ENCODE measurements at regions not wholly inside any gene's neighbourhood (a gene's known extent, or its start where the extent isn't known, plus 50 kb on each side); places are given as distances from the start of the nearest gene placed in this dataset.
"Not testable (repeated sequence)": the region's sequence is repeated elsewhere in the genome, so short reads cannot be mapped to it uniquely, and the experiment has no call there.

DNA sequence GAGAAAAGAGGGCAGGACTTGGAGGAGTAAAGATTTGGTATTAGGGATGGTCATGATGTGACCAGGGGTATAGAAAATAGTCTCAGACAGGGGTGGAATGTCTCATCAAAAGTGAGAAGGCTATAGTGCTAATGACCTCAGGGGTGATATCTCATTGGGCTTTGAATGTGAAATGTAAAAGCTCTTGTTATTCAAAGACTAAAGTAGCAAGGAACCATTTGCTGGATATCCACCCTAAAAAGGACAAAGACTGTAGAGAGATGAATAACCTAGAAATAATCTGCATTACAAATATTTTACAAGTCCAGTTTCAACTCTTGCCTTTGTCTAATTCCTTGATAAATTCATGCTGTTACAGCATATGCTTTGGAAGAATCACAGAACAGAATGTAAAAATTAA is 224.4 kb downstream of the ICOS start:
- Histone ChIP-seq H3K4me1 (ENCODE audit: control insufficient read depth, extremely low read depth, insufficient read depth, low read length) (no peaks in the 10 kb centered on the region), H3K4me3 (replicated peaks in 1 of 4; ENCODE audit: control extremely low read depth in 1 of 4, insufficient read depth in 1 of 4, low read depth in 3 of 4, low read length in 4 of 4) (no peak overlapping the region), H3K36me3 (ENCODE audit: control insufficient read depth, insufficient read depth, low read length) (no peaks in the 10 kb centered on the region), H4K20me1 (ENCODE audit: control insufficient read depth, extremely low read depth, insufficient read depth, low read length) (no peaks in the 10 kb centered on the region), H3K9ac (ENCODE audit: insufficient read depth, low read length) (no peak overlapping the region), H3K27ac (ENCODE audit: insufficient read depth, low read length) (no peak overlapping the region), H3K4me2 (ENCODE audit: extremely low read depth, insufficient read depth, low read length) (no peak overlapping the region), H3K79me2 (ENCODE audit: control insufficient read depth, insufficient read depth, low read length) (no peaks in the 10 kb centered on the region), H3K9me3 (ENCODE audit: control insufficient read depth, insufficient read depth, low read depth, low read length) (no peaks in the 10 kb centered on the region), H2AFZ (ENCODE audit: low read length) (no peak overlapping the region), H3K27me3 (ENCODE audit: control insufficient read depth, insufficient read depth, low read length) (no peaks in the 10 kb centered on the region)
- no peak for DNase-seq (ENCODE audit: low read depth in 2 of 2)
- TF ChIP-seq, protein P1, sequence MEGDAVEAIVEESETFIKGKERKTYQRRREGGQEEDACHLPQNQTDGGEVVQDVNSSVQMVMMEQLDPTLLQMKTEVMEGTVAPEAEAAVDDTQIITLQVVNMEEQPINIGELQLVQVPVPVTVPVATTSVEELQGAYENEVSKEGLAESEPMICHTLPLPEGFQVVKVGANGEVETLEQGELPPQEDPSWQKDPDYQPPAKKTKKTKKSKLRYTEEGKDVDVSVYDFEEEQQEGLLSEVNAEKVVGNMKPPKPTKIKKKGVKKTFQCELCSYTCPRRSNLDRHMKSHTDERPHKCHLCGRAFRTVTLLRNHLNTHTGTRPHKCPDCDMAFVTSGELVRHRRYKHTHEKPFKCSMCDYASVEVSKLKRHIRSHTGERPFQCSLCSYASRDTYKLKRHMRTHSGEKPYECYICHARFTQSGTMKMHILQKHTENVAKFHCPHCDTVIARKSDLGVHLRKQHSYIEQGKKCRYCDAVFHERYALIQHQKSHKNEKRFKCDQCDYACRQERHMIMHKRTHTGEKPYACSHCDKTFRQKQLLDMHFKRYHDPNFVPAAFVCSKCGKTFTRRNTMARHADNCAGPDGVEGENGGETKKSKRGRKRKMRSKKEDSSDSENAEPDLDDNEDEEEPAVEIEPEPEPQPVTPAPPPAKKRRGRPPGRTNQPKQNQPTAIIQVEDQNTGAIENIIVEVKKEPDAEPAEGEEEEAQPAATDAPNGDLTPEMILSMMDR (conservative IDR thresholded peaks at IDR 0.05 in 1 of 2, IDR thresholded peaks at IDR 0.05 in 1 of 2; ENCODE audit: low read depth in 1 of 2, low read length in 2 of 2) = no peak
- no peak for TF ChIP-seq EZH2 (IDR thresholded peaks at IDR 0.05; ENCODE audit: low read length, missing control alignments)

DNA sequence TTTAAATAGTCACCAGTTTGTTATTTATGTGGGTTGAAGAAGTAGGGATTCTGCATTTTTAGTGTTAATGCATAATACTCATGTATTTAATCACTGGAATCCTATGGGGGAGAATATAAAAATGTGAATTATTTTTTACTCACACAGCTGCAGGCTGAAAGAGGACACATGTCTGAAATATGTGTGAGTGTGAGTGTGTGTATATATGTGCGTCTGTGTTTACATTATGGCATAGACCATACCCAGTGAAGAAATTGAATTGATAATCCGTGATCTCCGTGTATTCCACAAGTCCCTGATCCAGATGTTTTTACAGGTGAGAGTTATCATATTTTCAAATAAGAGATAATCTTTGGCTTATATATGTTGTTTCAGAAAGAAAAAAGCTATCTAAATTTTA is 225.3 kb downstream of the ICOS start:
- H3K27ac ChIP-seq (ENCODE audit: insufficient read depth, low read length) = no peak overlapping the region
- no peak overlapping the region for H3K4me2 ChIP-seq (ENCODE audit: extremely low read depth, insufficient read depth, low read length)
- no peaks in the 10 kb centered on the region for H3K79me2 ChIP-seq (ENCODE audit: control insufficient read depth, insufficient read depth, low read length)
- no peaks in the 10 kb centered on the region for H3K27me3 ChIP-seq (ENCODE audit: control insufficient read depth, insufficient read depth, low read length)
- no peak overlapping the region for H2AFZ ChIP-seq (ENCODE audit: low read length)
- TF ChIP-seq EZH2 (IDR thresholded peaks at IDR 0.05; ENCODE audit: low read length, missing control alignments) = no peak
- TF ChIP-seq, protein P1 (conservative IDR thresholded peaks at IDR 0.05 in 1 of 2, IDR thresholded peaks at IDR 0.05 in 1 of 2; ENCODE audit: low read depth in 1 of 2, low read length in 2 of 2) = no peak
- H4K20me1 ChIP-seq (ENCODE audit: control insufficient read depth, extremely low read depth, insufficient read depth, low read length) = no peaks in the 10 kb centered on the region
- no peaks in the 10 kb centered on the region for H3K4me1 ChIP-seq (ENCODE audit: control insufficient read depth, extremely low read depth, insufficient read depth, low read length)
- no peak overlapping the region for H3K9ac ChIP-seq (ENCODE audit: insufficient read depth, low read length)
- H3K36me3 ChIP-seq (ENCODE audit: control insufficient read depth, insufficient read depth, low read length) = no peaks in the 10 kb centered on the region
- no peaks in the 10 kb centered on the region for H3K9me3 ChIP-seq (ENCODE audit: control insufficient read depth, insufficient read depth, low read depth, low read length)
- no peak overlapping the region for H3K4me3 ChIP-seq (replicated peaks in 1 of 4; ENCODE audit: control extremely low read depth in 1 of 4, insufficient read depth in 1 of 4, low read depth in 3 of 4, low read length in 4 of 4)
- DNase-seq (ENCODE audit: low read depth in 2 of 2) = no peak

DNA sequence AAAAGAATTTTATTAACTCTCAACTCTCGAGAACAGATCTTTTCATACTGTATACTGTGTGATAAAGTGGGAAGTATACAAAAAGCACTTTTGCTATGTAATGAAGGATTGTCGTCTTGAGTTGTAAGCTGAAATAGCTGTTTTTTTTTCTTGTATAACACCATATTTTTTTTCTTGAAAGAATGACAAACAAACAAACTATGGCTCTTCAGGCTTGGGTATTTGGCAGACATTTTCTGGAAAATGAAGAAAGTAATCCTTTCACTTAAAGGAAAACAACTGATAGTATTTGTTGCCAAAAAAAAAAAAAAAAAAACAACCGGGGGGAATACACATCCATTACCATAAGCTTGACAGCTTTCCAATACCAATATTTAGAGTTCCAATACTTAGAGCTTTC is 230.4 kb downstream of the ICOS start:
- H3K4me2 ChIP-seq (ENCODE audit: extremely low read depth, insufficient read depth, low read length) = no peak overlapping the region
- no peaks in the 10 kb centered on the region for H3K36me3 ChIP-seq (ENCODE audit: control insufficient read depth, insufficient read depth, low read length)
- H3K27ac ChIP-seq (ENCODE audit: insufficient read depth, low read length) = no peak overlapping the region
- no peaks in the 10 kb centered on the region for H3K27me3 ChIP-seq (ENCODE audit: control insufficient read depth, insufficient read depth, low read length)
- H3K79me2 ChIP-seq (ENCODE audit: control insufficient read depth, insufficient read depth, low read length) = no peaks in the 10 kb centered on the region
- H4K20me1 ChIP-seq (ENCODE audit: control insufficient read depth, extremely low read depth, insufficient read depth, low read length) = no peaks in the 10 kb centered on the region
- H3K9ac ChIP-seq (ENCODE audit: insufficient read depth, low read length) = no peak overlapping the region
- H2AFZ ChIP-seq (ENCODE audit: low read length) = no peak overlapping the region
- no peak overlapping the region for H3K4me3 ChIP-seq (replicated peaks in 1 of 4; ENCODE audit: control extremely low read depth in 1 of 4, insufficient read depth in 1 of 4, low read depth in 3 of 4, low read length in 4 of 4)
- H3K9me3 ChIP-seq (ENCODE audit: control insufficient read depth, insufficient read depth, low read depth, low read length) = no peaks in the 10 kb centered on the region
- TF ChIP-seq, protein P1 (conservative IDR thresholded peaks at IDR 0.05 in 1 of 2, IDR thresholded peaks at IDR 0.05 in 1 of 2; ENCODE audit: low read depth in 1 of 2, low read length in 2 of 2) = no peak
- no peak for TF ChIP-seq EZH2 (IDR thresholded peaks at IDR 0.05; ENCODE audit: low read length, missing control alignments)
- no peaks in the 10 kb centered on the region for H3K4me1 ChIP-seq (ENCODE audit: control insufficient read depth, extremely low read depth, insufficient read depth, low read length)
- DNase-seq (ENCODE audit: low read depth in 2 of 2) = no peak

DNA sequence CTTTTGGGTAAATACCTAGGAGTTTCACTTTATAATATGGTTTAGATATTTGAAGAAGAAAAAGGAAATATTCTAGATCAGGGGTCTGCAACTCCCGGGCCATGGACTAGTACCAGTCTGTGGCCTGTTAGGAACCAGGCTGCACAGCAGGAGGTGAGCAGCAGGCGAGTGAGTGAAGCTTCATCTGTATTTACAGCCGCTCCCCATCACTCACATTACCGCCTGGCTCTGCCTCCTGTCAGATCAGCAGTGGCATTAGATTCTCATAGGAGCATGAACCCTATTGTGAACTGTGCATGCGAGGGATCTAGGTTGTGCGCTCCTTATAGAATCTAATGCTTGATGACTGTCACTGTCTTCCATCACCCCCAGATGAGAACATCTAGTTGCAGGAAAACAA is 231.1 kb downstream of the ICOS start:
- H3K36me3 ChIP-seq (ENCODE audit: control insufficient read depth, insufficient read depth, low read length); H3K27ac ChIP-seq (ENCODE audit: insufficient read depth, low read length); H3K4me1 ChIP-seq (ENCODE audit: control insufficient read depth, extremely low read depth, insufficient read depth, low read length); H4K20me1 ChIP-seq (ENCODE audit: control insufficient read depth, extremely low read depth, insufficient read depth, low read length); H3K79me2 ChIP-seq (ENCODE audit: control insufficient read depth, insufficient read depth, low read length); H2AFZ ChIP-seq (ENCODE audit: low read length); H3K4me3 ChIP-seq (replicated peaks in 1 of 4; ENCODE audit: control extremely low read depth in 1 of 4, insufficient read depth in 1 of 4, low read depth in 3 of 4, low read length in 4 of 4); H3K9ac ChIP-seq (ENCODE audit: insufficient read depth, low read length); H3K4me2 ChIP-seq (ENCODE audit: extremely low read depth, insufficient read depth, low read length); DNase-seq (ENCODE audit: low read depth in 2 of 2); H3K9me3 ChIP-seq (ENCODE audit: control insufficient read depth, insufficient read depth, low read depth, low read length); H3K27me3 ChIP-seq (ENCODE audit: control insufficient read depth, insufficient read depth, low read length): not testable (repeated sequence)
